ENCODE measurements at regions not wholly inside any gene's neighbourhood (a gene's known extent, or its start where the extent isn't known, plus 50 kb on each side); places are given as distances from the start of the nearest gene placed in this dataset.
"Not testable (repeated sequence)": the region's sequence is repeated elsewhere in the genome, so short reads cannot be mapped to it uniquely, and the experiment has no call there.

- TF ChIP-seq TEAD4 (CRISPR knock-in tag; IDR thresholded peaks at IDR 0.05); CTCF (IDR thresholded peaks at IDR 0.05); ATF2 (CRISPR knock-in tag; IDR thresholded peaks at IDR 0.05; ENCODE audit: borderline replicate concordance, low read depth); GTF2I (CRISPR knock-in tag; conservative IDR thresholded peaks at IDR 0.05); AR (CRISPR knock-in tag; IDR thresholded peaks at IDR 0.05); ARID4B (CRISPR knock-in tag; IDR thresholded peaks at IDR 0.05; ENCODE audit: borderline replicate concordance); ATF1 (CRISPR knock-in tag; IDR thresholded peaks at IDR 0.05); ZBTB43 (CRISPR knock-in tag; IDR thresholded peaks at IDR 0.05); ZNF281 (CRISPR knock-in tag; IDR thresholded peaks at IDR 0.05); JUN (CRISPR knock-in tag; IDR thresholded peaks at IDR 0.05); ZNF121 (CRISPR knock-in tag; IDR thresholded peaks at IDR 0.05); ATF3 (CRISPR knock-in tag; conservative IDR thresholded peaks at IDR 0.05): not testable (repeated sequence)
Measured at GRCh38 chr12:114521160-114521559, 115.2 kb upstream of the TBX5 start.

Measured in WTC11 (cell line).